ENCODE measurements at regions not wholly inside any gene's neighbourhood (a gene's known extent, or its start where the extent isn't known, plus 50 kb on each side); places are given as distances from the start of the nearest gene placed in this dataset.

DNA sequence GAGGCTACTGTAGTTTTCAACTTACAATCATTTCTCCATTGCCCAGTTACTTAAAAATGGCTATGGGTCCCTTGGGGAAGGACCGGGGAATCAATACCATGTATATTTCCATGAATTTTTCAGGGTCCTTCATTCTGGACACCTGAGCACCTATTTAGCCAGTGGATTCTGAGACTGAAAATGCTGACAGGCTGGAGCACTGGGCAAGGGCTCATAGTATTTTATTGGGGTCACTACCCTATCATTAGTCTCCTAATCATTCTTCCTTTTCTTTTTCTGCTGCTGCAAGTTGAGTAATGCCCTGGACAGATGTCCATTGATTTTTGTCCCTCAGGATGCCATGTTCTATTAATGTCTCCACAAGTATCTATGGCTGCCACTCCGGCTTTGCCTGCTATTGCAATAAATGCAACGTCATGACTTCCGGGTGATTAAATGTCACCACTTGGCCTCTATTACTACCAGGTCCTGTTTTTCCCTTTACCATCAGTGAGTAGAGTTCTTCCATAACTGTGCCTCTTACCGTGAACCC, 279.3 kb upstream of the FBXL7 start:
- POLR2A ChIA-PET (ENCODE audit: low non-redundant PET) = no interaction called here
- Histone ChIP-seq H3K27me3 (replicated peaks; ENCODE audit: insufficient read depth, low read depth, low read length, poor library complexity) (no peaks in the 10 kb centered on the region), H3K4me1 (ENCODE audit: insufficient read depth, low read length, poor library complexity, severe bottlenecking) (no peaks in the 10 kb centered on the region), H3K9me3 (ENCODE audit: low read depth, low read length, poor library complexity, severe bottlenecking) (no peaks in the 10 kb centered on the region), H3K4me3 (ENCODE audit: low read depth, low read length, poor library complexity, severe bottlenecking) (no peak overlapping the region), H3K36me3 (ENCODE audit: insufficient read depth, low read length, poor library complexity, severe bottlenecking) (no peaks in the 10 kb centered on the region), H3K27ac (ENCODE audit: low read depth, low read length, poor library complexity, severe bottlenecking) (no peak overlapping the region)
- intact Hi-C loops (cut with micrococcal nuclease; ENCODE audit: unreplicated experiment) = no loop called here
- BruUV-seq (replicated peaks) = no TSS peak
- CTCF ChIA-PET = no interaction called here
- TF ChIP-seq, protein P1, sequence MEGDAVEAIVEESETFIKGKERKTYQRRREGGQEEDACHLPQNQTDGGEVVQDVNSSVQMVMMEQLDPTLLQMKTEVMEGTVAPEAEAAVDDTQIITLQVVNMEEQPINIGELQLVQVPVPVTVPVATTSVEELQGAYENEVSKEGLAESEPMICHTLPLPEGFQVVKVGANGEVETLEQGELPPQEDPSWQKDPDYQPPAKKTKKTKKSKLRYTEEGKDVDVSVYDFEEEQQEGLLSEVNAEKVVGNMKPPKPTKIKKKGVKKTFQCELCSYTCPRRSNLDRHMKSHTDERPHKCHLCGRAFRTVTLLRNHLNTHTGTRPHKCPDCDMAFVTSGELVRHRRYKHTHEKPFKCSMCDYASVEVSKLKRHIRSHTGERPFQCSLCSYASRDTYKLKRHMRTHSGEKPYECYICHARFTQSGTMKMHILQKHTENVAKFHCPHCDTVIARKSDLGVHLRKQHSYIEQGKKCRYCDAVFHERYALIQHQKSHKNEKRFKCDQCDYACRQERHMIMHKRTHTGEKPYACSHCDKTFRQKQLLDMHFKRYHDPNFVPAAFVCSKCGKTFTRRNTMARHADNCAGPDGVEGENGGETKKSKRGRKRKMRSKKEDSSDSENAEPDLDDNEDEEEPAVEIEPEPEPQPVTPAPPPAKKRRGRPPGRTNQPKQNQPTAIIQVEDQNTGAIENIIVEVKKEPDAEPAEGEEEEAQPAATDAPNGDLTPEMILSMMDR (conservative IDR thresholded peaks at IDR 0.05; ENCODE audit: low read depth, low read length) = no peak
- TF ChIP-seq EZH2 (IDR thresholded peaks at IDR 0.05; ENCODE audit: borderline replicate concordance, low read depth, low read length, poor library complexity, severe bottlenecking) = no peak
- no peak for DNase-seq (ENCODE audit: low spot score)

DNA sequence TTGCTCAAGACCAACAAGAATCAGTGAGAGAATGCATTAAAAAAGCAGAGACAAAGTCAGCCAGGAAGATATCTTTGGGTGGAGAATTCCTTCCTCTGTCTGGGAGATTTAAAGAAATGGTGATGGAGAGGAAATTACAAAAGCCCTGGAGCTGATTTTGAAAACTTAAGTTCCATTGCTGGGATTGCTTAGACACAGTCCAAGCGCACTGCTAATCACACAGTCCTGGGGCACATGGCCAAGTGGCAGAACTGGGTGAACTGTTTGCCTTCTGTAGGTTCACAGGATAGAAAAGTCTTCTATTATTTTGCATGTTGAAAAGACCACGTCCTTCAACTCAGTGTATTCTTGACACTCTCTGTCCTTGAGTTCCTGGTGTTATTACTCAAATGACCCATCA, 284.9 kb upstream of the FBXL7 start:
- ChIA-PET POLR2A (ENCODE audit: low non-redundant PET) (no interaction called here), CTCF (no interaction called here)
- no peaks in the 10 kb centered on the region for H3K27me3 ChIP-seq (replicated peaks; ENCODE audit: insufficient read depth, low read depth, low read length, poor library complexity)
- DNase-seq (ENCODE audit: low spot score) = no peak
- no peaks in the 10 kb centered on the region for H3K36me3 ChIP-seq (ENCODE audit: insufficient read depth, low read length, poor library complexity, severe bottlenecking)
- no peak overlapping the region for H3K27ac ChIP-seq (ENCODE audit: low read depth, low read length, poor library complexity, severe bottlenecking)
- no peak overlapping the region for H3K4me3 ChIP-seq (ENCODE audit: low read depth, low read length, poor library complexity, severe bottlenecking)
- TF ChIP-seq, protein P1 (conservative IDR thresholded peaks at IDR 0.05; ENCODE audit: low read depth, low read length) = no peak
- no peak for TF ChIP-seq EZH2 (IDR thresholded peaks at IDR 0.05; ENCODE audit: borderline replicate concordance, low read depth, low read length, poor library complexity, severe bottlenecking)
- H3K9me3 ChIP-seq (ENCODE audit: low read depth, low read length, poor library complexity, severe bottlenecking) = peaks cover 3% of the 10 kb centered on the region
- no peaks in the 10 kb centered on the region for H3K4me1 ChIP-seq (ENCODE audit: insufficient read depth, low read length, poor library complexity, severe bottlenecking)
- BruUV-seq (replicated peaks) = no TSS peak
- intact Hi-C loops (cut with micrococcal nuclease; ENCODE audit: unreplicated experiment) = no loop called here

DNA sequence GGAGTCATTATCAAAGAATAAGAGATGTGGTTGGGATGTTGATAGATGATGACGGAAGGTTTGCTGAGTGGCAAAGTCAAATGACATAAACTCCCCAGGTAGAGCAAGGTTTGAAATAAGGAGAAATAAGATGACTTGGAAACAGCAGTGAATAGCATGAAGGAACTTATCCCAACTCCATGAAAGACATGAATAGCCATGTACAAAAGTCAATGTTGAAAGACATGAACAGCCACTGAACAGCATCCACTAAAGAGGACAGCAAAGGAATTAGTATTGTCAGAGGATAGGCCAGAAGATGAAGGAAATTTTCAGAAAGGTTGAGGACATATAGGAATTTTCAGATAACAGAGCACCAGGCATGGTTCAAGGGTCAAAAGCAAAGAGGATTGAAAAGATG, 286.0 kb upstream of the FBXL7 start:
- H3K27me3 ChIP-seq (replicated peaks; ENCODE audit: insufficient read depth, low read depth, low read length, poor library complexity) = no peaks in the 10 kb centered on the region
- no peak overlapping the region for H3K4me3 ChIP-seq (ENCODE audit: low read depth, low read length, poor library complexity, severe bottlenecking)
- BruUV-seq (replicated peaks) = no TSS peak
- no peaks in the 10 kb centered on the region for H3K4me1 ChIP-seq (ENCODE audit: insufficient read depth, low read length, poor library complexity, severe bottlenecking)
- TF ChIP-seq, protein P1 (conservative IDR thresholded peaks at IDR 0.05; ENCODE audit: low read depth, low read length) = no peak
- TF ChIP-seq EZH2 (IDR thresholded peaks at IDR 0.05; ENCODE audit: borderline replicate concordance, low read depth, low read length, poor library complexity, severe bottlenecking) = no peak
- intact Hi-C loops (cut with micrococcal nuclease; ENCODE audit: unreplicated experiment) = no loop called here
- POLR2A ChIA-PET (ENCODE audit: low non-redundant PET) = no interaction called here
- DNase-seq (ENCODE audit: low spot score) = no peak
- H3K27ac ChIP-seq (ENCODE audit: low read depth, low read length, poor library complexity, severe bottlenecking) = no peak overlapping the region
- no peaks in the 10 kb centered on the region for H3K36me3 ChIP-seq (ENCODE audit: insufficient read depth, low read length, poor library complexity, severe bottlenecking)
- CTCF ChIA-PET = no interaction called here
- peaks cover 3% of the 10 kb centered on the region for H3K9me3 ChIP-seq (ENCODE audit: low read depth, low read length, poor library complexity, severe bottlenecking)
